Tibial nerve (tissue), 4 donors: ENCODE measurements at regions not wholly inside any gene's neighbourhood (a gene's known extent, or its start where the extent isn't known, plus 50 kb on each side); places are given as distances from the start of the nearest gene placed in this dataset.

ENCODE experiments used
- DNase-seq, 2 donors: peaks; one replicate each; pipeline ENCODE4 v3.0.0-alpha.2; 2019; ENCODE audit warnings: low spot score in 2 of 2
- H3K27ac ChIP-seq, 4 donors: fragments of 200-600 bp; sonication (generic) in 3 of 4; one replicate each; pipeline ENCODE4 v1.5.1; 2017 to 2019; ENCODE audit warnings: mild to moderate bottlenecking in 1 of 4
- H3K27me3 ChIP-seq, 2 donors: fragments of 200-600 bp; sonication (generic) in 1 of 2; one replicate each; pipeline versions ENCODE4 v1.5.1 to v1.6.0; 2017 to 2019
- H3K36me3 ChIP-seq, 3 donors: fragments of 200-600 bp; sonication (generic); one replicate each; pipeline ENCODE4 v1.5.1; 2018 to 2019
- H3K4me1 ChIP-seq, 4 donors: fragments of 200-600 bp; sonication (generic) in 3 of 4; one replicate each; pipeline ENCODE4 v1.5.1; 2017 to 2019
- H3K4me3 ChIP-seq, 4 donors: fragments of 200-600 bp; sonication (generic) in 3 of 4; one replicate each; pipeline ENCODE4 v1.5.1; 2017 to 2019; ENCODE audit warnings: mild to moderate bottlenecking in 1 of 4, moderate library complexity in 1 of 4
- H3K9me3 ChIP-seq, 4 donors: fragments of 200-600 bp; sonication (generic) in 3 of 4; one replicate each; pipeline ENCODE4 v1.5.1; 2017 to 2019
- EP300 ChIP-seq, 2 donors: sonication (generic); formaldehyde crosslinking; IDR thresholded peaks; one replicate each; pipeline ENCODE4 v1.6.1; 2017; ENCODE audit warnings: antibody characterized with exemption in 2 of 2, mild to moderate bottlenecking in 1 of 2
- POLR2A ChIP-seq, 2 donors: fragments of 450-650 bp; IDR thresholded peaks; one replicate each; pipeline ENCODE4 v1.6.1; 2017; ENCODE audit warnings: antibody characterized with exemption in 2 of 2, mild to moderate bottlenecking in 2 of 2, moderate library complexity in 2 of 2
- whole genome bisulfite sequencing, 2 donors: methylation state at CpG; one replicate each; pipeline ENCODE4 v1.1.5; 2018; 5-methylcytosine and 5-hydroxymethylcytosine counted together
- TF ChIP-seq, protein P1 (sequence below), 5 experiments: fragments of 200-600 bp in 3 of 5; fragments of 450-650 bp in 2 of 5; sonication (generic) in 3 of 5; IDR thresholded peaks; one replicate each; pipeline ENCODE4 v1.5.1; 2016 to 2019; ENCODE audit warnings: antibody characterized with exemption in 5 of 5, mild to moderate bottlenecking in 3 of 5, moderate library complexity in 2 of 5

GRCh38 chr3:30356866-30357753 is 249.3 kb upstream of the TGFBR2 start:
- H3K4me3 ChIP-seq = no peak overlapping the region
- no peak for TF ChIP-seq POLR2A (IDR thresholded peaks at IDR 0.05)
- TF ChIP-seq, protein P1, sequence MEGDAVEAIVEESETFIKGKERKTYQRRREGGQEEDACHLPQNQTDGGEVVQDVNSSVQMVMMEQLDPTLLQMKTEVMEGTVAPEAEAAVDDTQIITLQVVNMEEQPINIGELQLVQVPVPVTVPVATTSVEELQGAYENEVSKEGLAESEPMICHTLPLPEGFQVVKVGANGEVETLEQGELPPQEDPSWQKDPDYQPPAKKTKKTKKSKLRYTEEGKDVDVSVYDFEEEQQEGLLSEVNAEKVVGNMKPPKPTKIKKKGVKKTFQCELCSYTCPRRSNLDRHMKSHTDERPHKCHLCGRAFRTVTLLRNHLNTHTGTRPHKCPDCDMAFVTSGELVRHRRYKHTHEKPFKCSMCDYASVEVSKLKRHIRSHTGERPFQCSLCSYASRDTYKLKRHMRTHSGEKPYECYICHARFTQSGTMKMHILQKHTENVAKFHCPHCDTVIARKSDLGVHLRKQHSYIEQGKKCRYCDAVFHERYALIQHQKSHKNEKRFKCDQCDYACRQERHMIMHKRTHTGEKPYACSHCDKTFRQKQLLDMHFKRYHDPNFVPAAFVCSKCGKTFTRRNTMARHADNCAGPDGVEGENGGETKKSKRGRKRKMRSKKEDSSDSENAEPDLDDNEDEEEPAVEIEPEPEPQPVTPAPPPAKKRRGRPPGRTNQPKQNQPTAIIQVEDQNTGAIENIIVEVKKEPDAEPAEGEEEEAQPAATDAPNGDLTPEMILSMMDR (IDR thresholded peaks at IDR 0.05) = no peak
- TF ChIP-seq EP300 (IDR thresholded peaks at IDR 0.05) = no peak
- DNase-seq = no peak
- WGBS, 2 donors = 48 to 59% methylated on average over 6 of the region's 6 CpGs
- no peaks in the 10 kb centered on the region for H3K27me3 ChIP-seq
- H3K4me1 ChIP-seq = peaks cover 0 to 24% (median 15%) of the 10 kb centered on the region in 4 donors
- H3K9me3 ChIP-seq = no peaks in the 10 kb centered on the region
- no peak overlapping the region for H3K27ac ChIP-seq
- H3K36me3 ChIP-seq = no peaks in the 10 kb centered on the region

- Histone ChIP-seq H3K9me3 (no peaks in the 10 kb centered on the region), H3K4me1 (peaks cover 0 to 24% (median 15%) of the 10 kb centered on the region in 4 donors), H3K27ac (no peak overlapping the region), H3K27me3 (no peaks in the 10 kb centered on the region), H3K36me3 (no peaks in the 10 kb centered on the region), H3K4me3 (no peak overlapping the region)
- TF ChIP-seq, protein P1 (IDR thresholded peaks at IDR 0.05) = no peak
- TF ChIP-seq POLR2A (IDR thresholded peaks at IDR 0.05) (no peak), EP300 (IDR thresholded peaks at IDR 0.05) (no peak)
- no peak for DNase-seq
- WGBS, 2 donors = 82 to 91% methylated on average over 2 of the region's 2 CpGs
Measured at GRCh38 chr3:30357897-30358296, 248.5 kb upstream of the TGFBR2 start.

GRCh38 chr3:30358871-30359270 is 247.5 kb upstream of the TGFBR2 start:
- Histone ChIP-seq H3K27me3 (no peaks in the 10 kb centered on the region), H3K27ac (no peak overlapping the region), H3K4me1 (peaks cover 0 to 22% (median 13%) of the 10 kb centered on the region in 4 donors), H3K4me3 (no peak overlapping the region), H3K9me3 (no peaks in the 10 kb centered on the region), H3K36me3 (no peaks in the 10 kb centered on the region)
- TF ChIP-seq, protein P1 (IDR thresholded peaks at IDR 0.05) = no peak
- TF ChIP-seq EP300 (IDR thresholded peaks at IDR 0.05) (no peak), POLR2A (IDR thresholded peaks at IDR 0.05) (no peak)
- 90 to 94% methylated on average over 3 of the region's 3 CpGs for WGBS, 2 donors
- no peak for DNase-seq

DNA sequence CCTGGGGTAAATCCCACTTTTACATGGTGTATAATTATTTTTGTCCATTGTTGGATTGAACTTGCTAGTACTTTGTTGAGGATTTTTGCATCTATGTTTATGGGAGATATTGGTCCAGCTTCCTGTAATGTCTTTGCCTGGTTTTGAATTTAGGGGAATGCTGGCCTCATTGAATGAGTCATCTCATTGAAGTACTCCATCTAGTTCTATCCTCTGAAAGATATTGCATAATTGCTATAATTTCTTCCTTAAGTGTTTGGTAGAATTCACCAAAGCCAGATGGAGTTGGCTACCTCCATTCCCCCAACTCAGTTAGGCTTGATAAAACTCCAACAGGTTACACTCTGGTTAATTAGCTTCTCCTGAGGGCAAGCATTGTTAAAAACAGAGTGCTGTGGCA is 237.4 kb upstream of the TGFBR2 start:
- DNase-seq = no peak
- Histone ChIP-seq H3K36me3 (no peaks in the 10 kb centered on the region), H3K4me3 (no peak overlapping the region), H3K4me1 (peaks cover 0 to 27% (median 0%) of the 10 kb centered on the region in 4 donors), H3K27ac (peak overlapping the region in 2 of 4 donors; percentile 66 to 77), H3K27me3 (no peaks in the 10 kb centered on the region), H3K9me3 (no peaks in the 10 kb centered on the region)
- no peak for TF ChIP-seq POLR2A (IDR thresholded peaks at IDR 0.05)
- TF ChIP-seq EP300 (IDR thresholded peaks at IDR 0.05) = no peak
- TF ChIP-seq, protein P1 (IDR thresholded peaks at IDR 0.05) = no peak

GRCh38 chr3:30370681-30371271 is 235.6 kb upstream of the TGFBR2 start:
- peak overlapping the region in 2 of 4 donors; percentile 52 to 77 for H3K27ac ChIP-seq
- H3K4me1 ChIP-seq = peaks cover 0 to 27% (median 0%) of the 10 kb centered on the region in 4 donors
- no peaks in the 10 kb centered on the region for H3K36me3 ChIP-seq
- H3K9me3 ChIP-seq = no peaks in the 10 kb centered on the region
- DNase-seq = no peak
- TF ChIP-seq, protein P1 (IDR thresholded peaks at IDR 0.05) = no peak
- TF ChIP-seq EP300 (IDR thresholded peaks at IDR 0.05) (peak in 1 of 2 donors; percentile 64), POLR2A (IDR thresholded peaks at IDR 0.05) (no peak)
- H3K27me3 ChIP-seq = no peaks in the 10 kb centered on the region
- H3K4me3 ChIP-seq = no peak overlapping the region
- 32% methylated on average over 5 of the region's 5 CpGs for WGBS, 2 donors
